A673 (cell line): ENCODE measurements at regions not wholly inside any gene's neighbourhood (a gene's known extent, or its start where the extent isn't known, plus 50 kb on each side); places are given as distances from the start of the nearest gene placed in this dataset.

Experiments used
- EZH2 ChIP-seq: fragments of 200-600 bp; sonication (generic); IDR thresholded peaks from 2 replicates; pipeline ENCODE4 v1.6.1; 2017; ENCODE audit warnings: borderline replicate concordance, low read depth, mild to moderate bottlenecking, mixed read lengths, antibody characterized with exemption, low read length; ENCODE audit not compliant: poor library complexity, severe bottlenecking
- TF ChIP-seq, protein P1 (sequence below): fragments of 300-800, 200-600 bp; sonication (generic); conservative IDR thresholded peaks from 2 replicates; pipeline ENCODE4 v1.5.1; 2017; ENCODE audit warnings: low read depth, mild to moderate bottlenecking, antibody characterized with exemption, low read length, moderate library complexity, mixed read lengths

- TF ChIP-seq, protein P1, sequence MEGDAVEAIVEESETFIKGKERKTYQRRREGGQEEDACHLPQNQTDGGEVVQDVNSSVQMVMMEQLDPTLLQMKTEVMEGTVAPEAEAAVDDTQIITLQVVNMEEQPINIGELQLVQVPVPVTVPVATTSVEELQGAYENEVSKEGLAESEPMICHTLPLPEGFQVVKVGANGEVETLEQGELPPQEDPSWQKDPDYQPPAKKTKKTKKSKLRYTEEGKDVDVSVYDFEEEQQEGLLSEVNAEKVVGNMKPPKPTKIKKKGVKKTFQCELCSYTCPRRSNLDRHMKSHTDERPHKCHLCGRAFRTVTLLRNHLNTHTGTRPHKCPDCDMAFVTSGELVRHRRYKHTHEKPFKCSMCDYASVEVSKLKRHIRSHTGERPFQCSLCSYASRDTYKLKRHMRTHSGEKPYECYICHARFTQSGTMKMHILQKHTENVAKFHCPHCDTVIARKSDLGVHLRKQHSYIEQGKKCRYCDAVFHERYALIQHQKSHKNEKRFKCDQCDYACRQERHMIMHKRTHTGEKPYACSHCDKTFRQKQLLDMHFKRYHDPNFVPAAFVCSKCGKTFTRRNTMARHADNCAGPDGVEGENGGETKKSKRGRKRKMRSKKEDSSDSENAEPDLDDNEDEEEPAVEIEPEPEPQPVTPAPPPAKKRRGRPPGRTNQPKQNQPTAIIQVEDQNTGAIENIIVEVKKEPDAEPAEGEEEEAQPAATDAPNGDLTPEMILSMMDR: no peak
- no peak for TF ChIP-seq EZH2
These were observed 274.5 kb upstream of the HSF2 start for GRCh38 chr6:122124908-122125307.
